Endothelial cell of umbilical vein (primary cell): ENCODE measurements at regions not wholly inside any gene's neighbourhood (a gene's known extent, or its start where the extent isn't known, plus 50 kb on each side); places are given as distances from the start of the nearest gene placed in this dataset.

Source experiments
- BruUV-seq: library from RNA; stranded (reverse); fragments of 400-500 nt; replicated peaks from 2 replicates; lab custom pipeline; 2021; lab: Mats Ljungman, UMichigan
- CTCF ChIA-PET: fragments of 300-600, 350-600 bp; sonication (Branson Sonifier 250); formaldehyde crosslinking; loops from one replicate; lab custom pipeline; 2021; ENCODE audit warnings: antibody characterized with exemption, inconsistent platforms; lab: Charles Lee
- POLR2A ChIA-PET: fragments of 300-600, 350-600 bp; sonication (Branson Sonifier 250); formaldehyde crosslinking; loops from one replicate; lab custom pipeline; 2021; ENCODE audit warnings: antibody characterized with exemption, inconsistent platforms; lab: Charles Lee
- DNase-seq: peaks from one replicate; pipeline ENCODE4 v3.0.0-alpha.2; 2011; ENCODE audit warnings: low read depth, low spot score
- FAIRE-seq: peaks from 2 replicates; lab custom pipeline; 2011; peaks lifted over from hg19 to GRCh38; lab: Jason Lieb, UNC
- H2AFZ ChIP-seq: 2 replicates; pipeline ENCODE4 v1.6.0; 2012; ENCODE audit warnings: low read depth, low read length, control low read depth, inconsistent platforms
- H3K27ac ChIP-seq: 2 replicates; pipeline ENCODE4 v1.5.1; 2011; ENCODE audit warnings: low read depth, mild to moderate bottlenecking, control low read depth, low read length, moderate library complexity; ENCODE audit not compliant: insufficient read depth
- H3K27me3 ChIP-seq, 2 experiments: 2 replicates each; pipeline versions ENCODE4 v1.6.0 to v1.6.1; 2011; ENCODE audit warnings: low read length in 2 of 2, mixed read lengths in 1 of 2; ENCODE audit not compliant: control insufficient read depth in 2 of 2, insufficient read depth in 2 of 2
- H3K36me3 ChIP-seq, 2 experiments: 2 replicates in 1 of 2; 3 replicates in 1 of 2; pipeline ENCODE4 v1.5.1; 2011; ENCODE audit warnings: low read length in 2 of 2, mild to moderate bottlenecking in 1 of 2, moderate library complexity in 1 of 2; ENCODE audit not compliant: control insufficient read depth in 2 of 2, insufficient read depth in 2 of 2; ENCODE audit errors: extremely low read depth in 1 of 2
- H3K4me1 ChIP-seq: 3 replicates; pipeline ENCODE4 v1.5.1; 2011; ENCODE audit warnings: mild to moderate bottlenecking, low read length; ENCODE audit not compliant: control insufficient read depth, insufficient read depth; ENCODE audit errors: extremely low read depth
- H3K4me2 ChIP-seq: 2 replicates; pipeline ENCODE4 v1.6.1; 2011; ENCODE audit warnings: low read length, control low read depth, mixed read lengths; ENCODE audit not compliant: insufficient read depth
- H3K4me3 ChIP-seq, 3 experiments: fragments of 200-600 bp in 1 of 3; sonication (generic), shearing (Covaris generic) in 1 of 3; replicated peaks in 1 of 3; 2 replicates each; pipeline ENCODE4 v1.5.1; 2011 to 2016; ENCODE audit warnings: control low read depth in 3 of 3, low read length in 3 of 3, mild to moderate bottlenecking in 2 of 3, inconsistent platforms in 1 of 3, low read depth in 1 of 3, moderate library complexity in 1 of 3; ENCODE audit not compliant: insufficient read depth in 1 of 3
- H3K79me2 ChIP-seq: 2 replicates; pipeline ENCODE4 v1.6.0; 2012; ENCODE audit warnings: low read length, inconsistent platforms; ENCODE audit not compliant: control insufficient read depth, insufficient read depth
- H3K9ac ChIP-seq: replicated peaks from 2 replicates; pipeline ENCODE3; 2011; ENCODE audit warnings: low read length, control low read depth; ENCODE audit not compliant: insufficient read depth; ENCODE audit errors: extremely low read depth
- H3K9me1 ChIP-seq: replicated peaks from 3 replicates; pipeline ENCODE4 v1.6.0; 2011; ENCODE audit warnings: mild to moderate bottlenecking, low read length; ENCODE audit not compliant: control insufficient read depth, insufficient read depth; ENCODE audit errors: extremely low read depth
- H3K9me3 ChIP-seq: replicated peaks from 2 replicates; pipeline ENCODE4 v1.5.1; 2012; ENCODE audit warnings: low read length, inconsistent platforms; ENCODE audit not compliant: control insufficient read depth, insufficient read depth
- H4K20me1 ChIP-seq: replicated peaks from 2 replicates; pipeline ENCODE3; 2011; ENCODE audit warnings: mild to moderate bottlenecking, low read length; ENCODE audit not compliant: control insufficient read depth, insufficient read depth; ENCODE audit errors: extremely low read depth
- EZH2 ChIP-seq: IDR thresholded peaks from 2 replicates; pipeline ENCODE4 v1.6.1; 2012; ENCODE audit warnings: borderline replicate concordance, low read depth, mild to moderate bottlenecking, moderate library complexity, low read length, inconsistent platforms; ENCODE audit not compliant: severe bottlenecking
- FOS ChIP-seq: IDR thresholded peaks from 2 replicates; pipeline ENCODE4 v1.6.1; 2011; ENCODE audit warnings: mild to moderate bottlenecking, low read length, moderate library complexity, borderline replicate concordance; ENCODE audit not compliant: insufficient read depth
- GATA2 ChIP-seq: IDR thresholded peaks from 2 replicates; pipeline ENCODE4 v1.7.0; 2011; ENCODE audit warnings: low read depth, mild to moderate bottlenecking, moderate library complexity, mixed read lengths, low read length; ENCODE audit not compliant: insufficient read length, insufficient read depth
- JUN ChIP-seq: IDR thresholded peaks from 2 replicates; pipeline ENCODE4 v1.6.1; 2011; ENCODE audit warnings: borderline replicate concordance, low read depth; ENCODE audit not compliant: insufficient read length, insufficient read depth
- MYC ChIP-seq: IDR thresholded peaks from one replicate; pipeline ENCODE4 v1.6.1; 2011; ENCODE audit warnings: mild to moderate bottlenecking, low read depth, low read length
- POLR2A ChIP-seq: IDR thresholded peaks from 2 replicates; pipeline ENCODE4 v1.6.1; 2012; ENCODE audit warnings: low read depth, mild to moderate bottlenecking, control low read depth, low read length
- POLR2AphosphoS5 ChIP-seq: IDR thresholded peaks from 2 replicates; pipeline ENCODE4 v1.6.1; 2012; ENCODE audit warnings: low read depth, mild to moderate bottlenecking, control low read depth, low read length, moderate library complexity; ENCODE audit not compliant: insufficient read depth
- dilution Hi-C: fragments of 300-500 bp; cut with MboI; formaldehyde crosslinking; loops from one replicate; pipeline ENCODE4 v1.15.0; 2019; ENCODE audit warnings: low sequenced_read_pairs; ENCODE audit not compliant: extremely low pct_ligation_motif_present
- intact Hi-C: fragments of 100-400 bp; cut with micrococcal nuclease; formaldehyde crosslinking; loops from one replicate; pipeline ENCODE4 v1.10.0; 2022
- TF ChIP-seq, protein P1 (sequence below): IDR thresholded peaks from 2 replicates; pipeline ENCODE4 v1.6.1; 2011; ENCODE audit not compliant: insufficient read depth, insufficient read length
- TF ChIP-seq, protein P2 (sequence below), 2 donors: IDR thresholded peaks; 1 replicate in 1 of 2; 2 replicates in 1 of 2; pipeline ENCODE4 v1.5.1; 2011; ENCODE audit warnings: low read length in 2 of 2, mild to moderate bottlenecking in 2 of 2, moderate library complexity in 2 of 2, control low read depth in 1 of 2, inconsistent platforms in 1 of 2, low read depth in 1 of 2; ENCODE audit not compliant: insufficient read depth in 1 of 2; ENCODE audit errors: extremely low read depth in 1 of 2

DNA sequence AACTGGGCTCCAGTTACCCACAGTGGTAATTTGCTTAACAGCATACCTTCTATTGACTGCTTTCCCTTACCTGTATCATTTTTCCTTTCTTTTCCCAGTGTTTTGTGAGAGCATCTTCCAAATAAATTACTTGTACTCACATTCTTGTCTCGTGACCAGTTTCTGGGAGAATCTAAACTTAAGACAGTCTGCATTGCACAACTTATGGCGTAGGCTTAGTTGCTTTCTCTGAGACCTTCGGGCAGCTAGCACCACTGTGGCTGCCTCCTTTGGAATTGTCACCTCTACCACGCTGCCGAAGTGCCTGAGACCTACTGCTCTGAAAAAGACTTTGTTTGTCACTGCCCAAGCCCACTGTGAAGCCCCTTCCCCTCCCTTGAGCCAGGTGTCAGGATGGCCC lies 188.1 kb upstream of the BMP2 start:
- FAIRE-seq, result no peak
- no peaks in the 10 kb centered on the region for H3K27me3 ChIP-seq
- H4K20me1 ChIP-seq, result no peaks in the 10 kb centered on the region
- intact Hi-C loops (no loop called here), dilution Hi-C loops (no loop called here)
- BruUV-seq, result no TSS peak
- H3K36me3 ChIP-seq, result no peaks in the 10 kb centered on the region
- no peak for DNase-seq
- CTCF ChIA-PET, result no interaction called here
- no peak overlapping the region for H3K4me3 ChIP-seq
- H3K9me1 ChIP-seq, result no peaks in the 10 kb centered on the region
- H3K4me1 ChIP-seq, result peaks cover 38% of the 10 kb centered on the region
- POLR2A ChIA-PET, result no interaction called here
- TF ChIP-seq, protein P1, sequence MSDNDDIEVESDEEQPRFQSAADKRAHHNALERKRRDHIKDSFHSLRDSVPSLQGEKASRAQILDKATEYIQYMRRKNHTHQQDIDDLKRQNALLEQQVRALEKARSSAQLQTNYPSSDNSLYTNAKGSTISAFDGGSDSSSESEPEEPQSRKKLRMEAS, result no peak
- TF ChIP-seq FOS (no peak), POLR2A (no peak), MYC (no peak), JUN (no peak)
- TF ChIP-seq, protein P2, sequence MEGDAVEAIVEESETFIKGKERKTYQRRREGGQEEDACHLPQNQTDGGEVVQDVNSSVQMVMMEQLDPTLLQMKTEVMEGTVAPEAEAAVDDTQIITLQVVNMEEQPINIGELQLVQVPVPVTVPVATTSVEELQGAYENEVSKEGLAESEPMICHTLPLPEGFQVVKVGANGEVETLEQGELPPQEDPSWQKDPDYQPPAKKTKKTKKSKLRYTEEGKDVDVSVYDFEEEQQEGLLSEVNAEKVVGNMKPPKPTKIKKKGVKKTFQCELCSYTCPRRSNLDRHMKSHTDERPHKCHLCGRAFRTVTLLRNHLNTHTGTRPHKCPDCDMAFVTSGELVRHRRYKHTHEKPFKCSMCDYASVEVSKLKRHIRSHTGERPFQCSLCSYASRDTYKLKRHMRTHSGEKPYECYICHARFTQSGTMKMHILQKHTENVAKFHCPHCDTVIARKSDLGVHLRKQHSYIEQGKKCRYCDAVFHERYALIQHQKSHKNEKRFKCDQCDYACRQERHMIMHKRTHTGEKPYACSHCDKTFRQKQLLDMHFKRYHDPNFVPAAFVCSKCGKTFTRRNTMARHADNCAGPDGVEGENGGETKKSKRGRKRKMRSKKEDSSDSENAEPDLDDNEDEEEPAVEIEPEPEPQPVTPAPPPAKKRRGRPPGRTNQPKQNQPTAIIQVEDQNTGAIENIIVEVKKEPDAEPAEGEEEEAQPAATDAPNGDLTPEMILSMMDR (IDR thresholded peaks at IDR 0.05; ENCODE audit: extremely low read depth in 1 of 2, insufficient read depth in 1 of 2, low read depth in 1 of 2, low read length in 2 of 2), result no peak
- H3K79me2 ChIP-seq, result no peaks in the 10 kb centered on the region
- H3K27ac ChIP-seq, result no peak overlapping the region
- no peaks in the 10 kb centered on the region for H3K9me3 ChIP-seq
- no peak overlapping the region for H2AFZ ChIP-seq
- no peak overlapping the region for H3K4me2 ChIP-seq
- H3K9ac ChIP-seq, result no peak overlapping the region

DNA sequence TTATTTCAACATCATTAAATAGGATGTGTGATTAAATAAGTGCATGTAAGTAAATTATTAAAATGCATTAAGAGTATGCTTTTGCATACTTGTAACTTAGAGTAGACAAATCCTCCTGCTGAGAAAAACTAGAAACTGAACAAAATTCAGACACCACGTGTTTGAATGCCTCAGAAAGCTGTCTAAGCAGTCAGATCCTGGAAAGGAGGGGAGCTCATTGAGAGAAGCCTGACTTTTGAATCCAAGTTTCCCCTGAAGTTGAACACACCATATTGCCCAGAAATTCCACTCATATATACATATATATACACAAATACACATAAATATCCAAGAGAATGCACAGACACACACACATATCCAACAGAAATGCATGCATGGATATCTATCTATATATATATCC lies 190.0 kb upstream of the BMP2 start:
- Histone ChIP-seq H4K20me1 (no peaks in the 10 kb centered on the region), H3K79me2 (no peaks in the 10 kb centered on the region), H3K27me3 (no peaks in the 10 kb centered on the region), H3K27ac (no peak overlapping the region), H3K9me3 (no peaks in the 10 kb centered on the region), H3K4me2 (no peak overlapping the region), H3K4me3 (no peak overlapping the region), H2AFZ (no peak overlapping the region), H3K9me1 (no peaks in the 10 kb centered on the region), H3K36me3 (no peaks in the 10 kb centered on the region), H3K4me1 (peaks cover 28% of the 10 kb centered on the region), H3K9ac (no peak overlapping the region)
- ChIA-PET CTCF (no interaction called here), POLR2A (no interaction called here)
- no TSS peak for BruUV-seq
- dilution Hi-C loops (no loop called here), intact Hi-C loops (no loop called here)
- TF ChIP-seq FOS (no peak), POLR2A (no peak), JUN (no peak), GATA2 (no peak), EZH2 (no peak), POLR2AphosphoS5 (no peak), MYC (no peak)
- TF ChIP-seq, protein P1, result no peak
- TF ChIP-seq, protein P2 (IDR thresholded peaks at IDR 0.05; ENCODE audit: extremely low read depth in 1 of 2, insufficient read depth in 1 of 2, low read depth in 1 of 2, low read length in 2 of 2), result no peak
- FAIRE-seq (no peak), DNase-seq (no peak)
